ELR (cell line): ENCODE measurements at regions not wholly inside any gene's neighbourhood (a gene's known extent, or its start where the extent isn't known, plus 50 kb on each side); places are given as distances from the start of the nearest gene placed in this dataset.
"Not testable (repeated sequence)": the region's sequence is repeated elsewhere in the genome, so short reads cannot be mapped to it uniquely, and the experiment has no call there.

Experiments used
- DNase-seq: peaks from one replicate; pipeline ENCODE4 v3.0.0-alpha.2; 2015; ENCODE audit warnings: low read depth

GRCh38 chr6:158920311-158920905 lies 79.6 kb downstream of the RSPH3 start:
- DNase-seq: peak; percentile 43

GRCh38 chr6:158919865-158920264 lies 80.1 kb downstream of the RSPH3 start:
- no peak for DNase-seq

GRCh38 chr6:158916617-158917016 lies 83.4 kb downstream of the RSPH3 start:
- DNase-seq: no peak

GRCh38 chr6:158914923-158915322 lies 85.1 kb downstream of the RSPH3 start:
- DNase-seq: no peak

- DNase-seq: no peak
Measured at GRCh38 chr6:158913580-158913979, 86.4 kb downstream of the RSPH3 start.

- DNase-seq: no peak
Measured at GRCh38 chr6:158912655-158913054, 87.3 kb downstream of the RSPH3 start.

GRCh38 chr6:158911746-158912480 lies 88.1 kb downstream of the RSPH3 start:
- DNase-seq: no peak

- no peak for DNase-seq
Measured at GRCh38 chr6:158910484-158911440, 89.2 kb downstream of the RSPH3 start.

- DNase-seq: no peak
Measured at GRCh38 chr6:158909938-158910337, 90.1 kb downstream of the RSPH3 start.

- no peak for DNase-seq
Measured at GRCh38 chr6:158908606-158909005, 89.4 kb upstream of the EZR start.

GRCh38 chr6:158907931-158908330 lies 88.8 kb upstream of the EZR start:
- DNase-seq: no peak

GRCh38 chr6:158906926-158907325 lies 87.8 kb upstream of the EZR start:
- peak; percentile 45 for DNase-seq

GRCh38 chr6:158905277-158905676 lies 86.1 kb upstream of the EZR start:
- no peak for DNase-seq

- DNase-seq: no peak
Measured at GRCh38 chr6:158903801-158904200, 84.6 kb upstream of the EZR start.

- no peak for DNase-seq
Measured at GRCh38 chr6:158900663-158901312, 81.6 kb upstream of the EZR start.

GRCh38 chr6:158897236-158897635 lies 78.1 kb upstream of the EZR start:
- DNase-seq: no peak

GRCh38 chr6:158895661-158896060 lies 76.5 kb upstream of the EZR start:
- DNase-seq: no peak

- DNase-seq: peak; percentile 89
Measured at GRCh38 chr6:158894193-158894592, 75.0 kb upstream of the EZR start.

- DNase-seq: no peak
Measured at GRCh38 chr6:158892266-158892665, 73.1 kb upstream of the EZR start.

- not testable (repeated sequence) for DNase-seq
Measured at GRCh38 chr6:158891560-158891959, 72.4 kb upstream of the EZR start.

- peak; percentile 56 for DNase-seq
Measured at GRCh38 chr6:158888171-158888570, 69.0 kb upstream of the EZR start.

- DNase-seq: not testable (repeated sequence)
Measured at GRCh38 chr6:158886346-158886977, 67.3 kb upstream of the EZR start.
